Right lobe of liver (tissue), 6 donors: ENCODE measurements at regions not wholly inside any gene's neighbourhood (a gene's known extent, or its start where the extent isn't known, plus 50 kb on each side); places are given as distances from the start of the nearest gene placed in this dataset.
A peak's percentile ranks its signal among the peaks of the same experiment; 100 is the strongest.

Source experiments
- ATAC-seq, 4 donors: fragments of 200-7000 bp; cut with Tn5 transposase; one replicate each; pipeline ENCODE4 v1.9.1; 2020; ENCODE audit warnings: mild to moderate bottlenecking in 4 of 4, moderate library complexity in 4 of 4
- DNase-seq, 3 donors: peaks; one replicate each; pipeline ENCODE4 v3.0.0-alpha.2; 2020
- H3K27ac ChIP-seq, 3 donors: fragments of 200-600 bp; one replicate each; pipeline ENCODE4 v1.8.0; 2022
- H3K27me3 ChIP-seq, 2 donors: fragments of 200-600 bp; one replicate each; pipeline ENCODE4 v1.8.0; 2022
- H3K36me3 ChIP-seq, 4 donors: fragments of 200-600 bp; sonication (generic) in 1 of 4; one replicate each; pipeline versions ENCODE4 v1.5.1 to v1.8.0; 2017 to 2022; ENCODE audit warnings: control low read depth in 1 of 4
- H3K4me1 ChIP-seq, 4 donors: fragments of 200-600 bp; sonication (generic) in 1 of 4; one replicate each; pipeline versions ENCODE4 v1.5.1 to v1.8.0; 2017 to 2022; ENCODE audit warnings: control low read depth in 1 of 4
- H3K4me3 ChIP-seq, 3 donors: fragments of 200-600 bp; one replicate each; pipeline ENCODE4 v1.8.0; 2022
- H3K9me3 ChIP-seq, 4 donors: fragments of 200-600 bp; sonication (generic) in 1 of 4; one replicate each; pipeline versions ENCODE4 v1.5.1 to v1.8.0; 2017 to 2022; ENCODE audit warnings: control low read depth in 1 of 4
- POLR2A ChIP-seq: fragments of 450-650 bp; IDR thresholded peaks from one replicate; pipeline ENCODE4 v1.6.1; 2017; ENCODE audit warnings: antibody characterized with exemption, mild to moderate bottlenecking
- WGBS: methylation state at CpG from one replicate; pipeline ENCODE4 v1.1.6; 2018; ENCODE audit warnings: low coverage, low lambda C conversion rate; ENCODE audit not compliant: insufficient coverage; ENCODE audit errors: missing lambda C conversion rate; 5-methylcytosine and 5-hydroxymethylcytosine counted together
- intact Hi-C, 2 donors: fragments of 100-400 bp; cut with DNase I; formaldehyde crosslinking; loops; one replicate each; pipeline versions ENCODE4 v1.11.2 to v1.14.1; 2022
- TF ChIP-seq, protein P1 (sequence below), 4 donors: fragments of 200-600 bp in 3 of 4; fragments of 450-650 bp in 1 of 4; IDR thresholded peaks; one replicate each; pipeline versions ENCODE4 v1.5.1 to v1.8.0; 2016 to 2022; ENCODE audit warnings: antibody characterized with exemption in 4 of 4, mild to moderate bottlenecking in 2 of 4
- donor health status: DM: no; HTN: yes; CAD: no.
- donor health status: DM: no; HTN: no; CAD: no.
- donor health status: DM: no; HTN: no; CAD: no.
- donor health status: DM: no; HTN: yes; CAD: no.
- donor health status: DM: no; HTN: yes; CAD: no.

DNA sequence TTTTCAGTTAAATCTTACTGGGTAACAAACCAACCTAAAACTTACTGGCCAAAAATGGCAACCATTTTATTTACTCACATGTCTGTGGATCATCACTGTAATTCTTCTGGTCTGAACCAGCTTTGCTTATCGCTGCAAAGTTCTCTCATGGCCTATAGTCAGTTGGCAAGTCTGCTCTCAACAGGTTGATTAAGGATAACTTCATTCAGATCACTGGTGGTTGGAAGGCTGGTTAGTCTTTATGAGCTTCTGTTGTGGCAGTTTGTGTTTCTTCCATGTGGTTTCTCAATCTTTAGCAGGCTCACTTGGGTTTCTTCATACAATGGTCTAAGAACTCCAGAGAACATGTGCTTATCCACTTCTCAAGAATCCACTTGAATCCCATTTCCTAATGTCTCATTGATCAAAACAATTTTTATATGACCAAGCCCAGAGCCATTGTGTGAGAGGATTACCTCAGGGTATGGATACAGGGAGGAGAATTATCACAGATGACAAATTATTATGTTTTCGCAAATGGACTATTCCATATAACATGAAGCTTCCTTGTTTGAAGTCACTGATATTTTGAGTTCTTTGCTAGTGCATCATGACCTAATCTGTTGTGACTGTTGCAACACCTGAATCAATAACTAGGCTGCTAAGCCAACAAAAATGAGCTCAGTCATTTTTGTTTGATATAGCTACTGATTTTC, 155.4 kb upstream of the BMP2 start:
- ATAC-seq: peak; percentile 71 to 96 (median 86)
- no peaks in the 10 kb centered on the region for H3K9me3 ChIP-seq
- 20% methylated on average over 2 of the region's 2 CpGs for WGBS

GRCh38 chr20:6606651-6607050, 160.8 kb upstream of the BMP2 start:
- no peaks in the 10 kb centered on the region for H3K27me3 ChIP-seq
- TF ChIP-seq POLR2A: no peak
- TF ChIP-seq, protein P1, sequence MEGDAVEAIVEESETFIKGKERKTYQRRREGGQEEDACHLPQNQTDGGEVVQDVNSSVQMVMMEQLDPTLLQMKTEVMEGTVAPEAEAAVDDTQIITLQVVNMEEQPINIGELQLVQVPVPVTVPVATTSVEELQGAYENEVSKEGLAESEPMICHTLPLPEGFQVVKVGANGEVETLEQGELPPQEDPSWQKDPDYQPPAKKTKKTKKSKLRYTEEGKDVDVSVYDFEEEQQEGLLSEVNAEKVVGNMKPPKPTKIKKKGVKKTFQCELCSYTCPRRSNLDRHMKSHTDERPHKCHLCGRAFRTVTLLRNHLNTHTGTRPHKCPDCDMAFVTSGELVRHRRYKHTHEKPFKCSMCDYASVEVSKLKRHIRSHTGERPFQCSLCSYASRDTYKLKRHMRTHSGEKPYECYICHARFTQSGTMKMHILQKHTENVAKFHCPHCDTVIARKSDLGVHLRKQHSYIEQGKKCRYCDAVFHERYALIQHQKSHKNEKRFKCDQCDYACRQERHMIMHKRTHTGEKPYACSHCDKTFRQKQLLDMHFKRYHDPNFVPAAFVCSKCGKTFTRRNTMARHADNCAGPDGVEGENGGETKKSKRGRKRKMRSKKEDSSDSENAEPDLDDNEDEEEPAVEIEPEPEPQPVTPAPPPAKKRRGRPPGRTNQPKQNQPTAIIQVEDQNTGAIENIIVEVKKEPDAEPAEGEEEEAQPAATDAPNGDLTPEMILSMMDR (IDR thresholded peaks at IDR 0.05): no peak
- WGBS: 71% methylated on average over 1 of the region's 3 CpGs
- H3K4me3 ChIP-seq: no peak overlapping the region
- no peak for ATAC-seq
- DNase-seq: no peak
- H3K27ac ChIP-seq: no peak overlapping the region
- H3K9me3 ChIP-seq: no peaks in the 10 kb centered on the region
- no peaks in the 10 kb centered on the region for H3K36me3 ChIP-seq
- intact Hi-C loops: loop anchor here in 1 of 2 donors (10.0 kb wide), 1 partner anchor 382 kb away; no protein-coding TSS in a partner anchor
- H3K4me1 ChIP-seq: no peaks in the 10 kb centered on the region

More for the DNA sequence above, 155.4 kb upstream of the BMP2 start:
- Histone ChIP-seq H3K36me3 (no peaks in the 10 kb centered on the region), H3K4me3 (no peak overlapping the region), H3K27ac (peak overlapping the region; percentile 70 to 78 (median 75)), H3K4me1 (peaks cover 0 to 14% (median 6%) of the 10 kb centered on the region in 4 donors), H3K27me3 (no peaks in the 10 kb centered on the region)
- intact Hi-C loops: no loop called here
- TF ChIP-seq POLR2A: peak; percentile 18
- TF ChIP-seq, protein P1 (IDR thresholded peaks at IDR 0.05): no peak
- no peak for DNase-seq

- no peak for ATAC-seq
- H3K4me1 ChIP-seq: no peaks in the 10 kb centered on the region
- DNase-seq: no peak
- H3K27ac ChIP-seq: no peak overlapping the region
- intact Hi-C loops: loop anchor here in 1 of 2 donors (10.0 kb wide), 1 partner anchor 380 kb away; no protein-coding TSS in a partner anchor
- 88% methylated on average over 4 of the region's 4 CpGs for WGBS
- H3K27me3 ChIP-seq: no peaks in the 10 kb centered on the region
- TF ChIP-seq, protein P1 (IDR thresholded peaks at IDR 0.05): no peak
- TF ChIP-seq POLR2A: no peak
- no peaks in the 10 kb centered on the region for H3K36me3 ChIP-seq
- H3K9me3 ChIP-seq: no peaks in the 10 kb centered on the region
- H3K4me3 ChIP-seq: no peak overlapping the region
Measured at GRCh38 chr20:6605055-6605935, 162.2 kb upstream of the BMP2 start.

DNA sequence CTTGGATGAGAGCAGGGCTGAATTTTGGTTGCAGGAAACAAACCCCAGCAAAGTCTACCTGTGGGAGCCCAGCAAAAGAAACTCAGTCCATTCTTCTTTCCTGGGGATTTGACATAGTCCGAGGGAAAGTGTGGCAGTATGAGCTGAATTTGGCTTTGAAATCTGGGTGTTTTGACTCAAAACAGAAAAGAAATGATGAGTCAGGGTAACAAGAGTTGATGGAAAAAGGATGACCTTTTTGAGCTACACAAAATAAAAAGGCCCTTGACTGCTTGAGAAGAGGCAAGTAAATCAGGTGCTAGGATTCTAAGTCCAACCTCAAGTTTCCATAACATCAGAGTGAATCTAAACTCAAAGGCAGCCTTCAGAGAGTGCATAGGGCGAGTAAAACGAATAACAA, 163.3 kb upstream of the BMP2 start:
- Histone ChIP-seq H3K27ac (no peak overlapping the region), H3K36me3 (no peaks in the 10 kb centered on the region), H3K4me3 (no peak overlapping the region), H3K27me3 (no peaks in the 10 kb centered on the region), H3K9me3 (no peaks in the 10 kb centered on the region), H3K4me1 (no peaks in the 10 kb centered on the region)
- DNase-seq (no peak), ATAC-seq (no peak)
- intact Hi-C loops: loop anchor here in 1 of 2 donors (10.0 kb wide), 1 partner anchor 379 kb away; no protein-coding TSS in a partner anchor
- 90% methylated on average over 3 of the region's 3 CpGs for WGBS
- TF ChIP-seq, protein P1 (IDR thresholded peaks at IDR 0.05): no peak
- no peak for TF ChIP-seq POLR2A
